IMR-90 (cell line): ENCODE measurements at regions not wholly inside any gene's neighbourhood (a gene's known extent, or its start where the extent isn't known, plus 50 kb on each side); places are given as distances from the start of the nearest gene placed in this dataset.

ENCODE experiments used
- ATAC-seq: fragments of 200-7000 bp; cut with Tn5 transposase; 2 replicates; pipeline ENCODE4 v1.9.1; 2020; ENCODE audit warnings: low read depth, mild to moderate bottlenecking, moderate library complexity
- BruUV-seq: library from RNA; stranded (reverse); fragments of 400-500 nt; replicated peaks from 2 replicates; lab custom pipeline; 2021; lab: Mats Ljungman, UMichigan
- CTCF ChIA-PET: fragments of 300-600 bp; formaldehyde crosslinking; extraction: SDS; loops from one replicate; lab custom pipeline; 2021; ENCODE audit warnings: antibody characterized with exemption; lab: Yijun Ruan, JAX
- POLR2A ChIA-PET: fragments of 300-600 bp; sonication (Branson Sonifier 250); formaldehyde crosslinking; loops from one replicate; lab custom pipeline; 2022; ENCODE audit warnings: antibody characterized with exemption; ENCODE audit not compliant: unreplicated experiment; lab: Charles Lee
- DNase-seq: peaks from one replicate; pipeline ENCODE4 v3.0.0; 2013
- H2AFZ ChIP-seq: replicated peaks from 2 replicates; pipeline ENCODE3; 2013; ENCODE audit warnings: low read length, mild to moderate bottlenecking; ENCODE audit not compliant: poor library complexity
- H2AK5ac ChIP-seq: 2 replicates; pipeline ENCODE4 v1.6.1; 2013; ENCODE audit warnings: low read depth, low read length, inconsistent platforms
- H2AK9ac ChIP-seq: replicated peaks from 2 replicates; pipeline ENCODE3; 2013; ENCODE audit warnings: mild to moderate bottlenecking, low read depth, low read length, moderate library complexity; ENCODE audit not compliant: poor library complexity
- H2BK120ac ChIP-seq: 2 replicates; pipeline ENCODE4 v1.6.1; 2013; ENCODE audit warnings: low read depth, low read length, inconsistent platforms
- H2BK15ac ChIP-seq: 3 replicates; pipeline ENCODE4 v1.6.1; 2013; ENCODE audit warnings: low read depth, low read length, inconsistent platforms
- H2BK20ac ChIP-seq: 2 replicates; pipeline ENCODE4 v1.6.1; 2013; ENCODE audit warnings: low read depth, mild to moderate bottlenecking, inconsistent platforms, low read length, moderate library complexity
- H2BK5ac ChIP-seq: 2 replicates; pipeline ENCODE4 v1.6.1; 2013; ENCODE audit warnings: mild to moderate bottlenecking, low read depth, low read length, inconsistent platforms; ENCODE audit not compliant: poor library complexity, severe bottlenecking
- H3K14ac ChIP-seq: replicated peaks from 2 replicates; pipeline ENCODE4 v1.6.1; 2013; ENCODE audit warnings: low read depth, low read length, inconsistent platforms
- H3K18ac ChIP-seq: 2 replicates; pipeline ENCODE4 v1.6.1; 2013; ENCODE audit warnings: low read depth, low read length, control low read depth
- H3K23ac ChIP-seq: 2 replicates; pipeline ENCODE4 v1.6.1; 2013; ENCODE audit warnings: low read depth, low read length, inconsistent platforms
- H3K27ac ChIP-seq: 2 replicates; pipeline ENCODE4 v1.5.1; 2013; ENCODE audit warnings: mild to moderate bottlenecking, control low read depth, low read length; ENCODE audit not compliant: insufficient read depth
- H3K27me3 ChIP-seq: 2 replicates; pipeline ENCODE4 v1.6.1; 2013; ENCODE audit warnings: low read length; ENCODE audit not compliant: control insufficient read depth, insufficient read depth
- H3K36me3 ChIP-seq: 2 replicates; pipeline ENCODE4 v1.6.1; 2013; ENCODE audit warnings: low read length, mixed read lengths; ENCODE audit not compliant: control insufficient read depth, insufficient read depth
- H3K4ac ChIP-seq: 2 replicates; pipeline ENCODE4 v1.6.1; 2013; ENCODE audit warnings: low read depth, low read length, inconsistent platforms
- H3K4me1 ChIP-seq: 2 replicates; pipeline ENCODE4 v1.6.1; 2013; ENCODE audit warnings: low read length, mixed read lengths; ENCODE audit not compliant: control insufficient read depth, insufficient read depth
- H3K4me2 ChIP-seq: 2 replicates; pipeline ENCODE4 v1.6.1; 2013; ENCODE audit warnings: low read depth, mild to moderate bottlenecking, control low read depth, low read length, moderate library complexity
- H3K4me3 ChIP-seq: 2 replicates; pipeline ENCODE4 v1.5.1; 2013; ENCODE audit warnings: low read depth, mild to moderate bottlenecking, control low read depth, low read length, moderate library complexity; ENCODE audit not compliant: insufficient read depth
- H3K56ac ChIP-seq: 2 replicates; pipeline ENCODE4 v1.6.1; 2013; ENCODE audit warnings: low read length, inconsistent platforms; ENCODE audit not compliant: insufficient read depth; ENCODE audit errors: extremely low read depth
- H3K79me1 ChIP-seq, 2 experiments: 2 replicates each; pipeline ENCODE4 v1.6.1; 2013; ENCODE audit warnings: low read length in 2 of 2, inconsistent platforms in 1 of 2, low read depth in 1 of 2
- H3K9ac ChIP-seq: 2 replicates; pipeline ENCODE4 v1.6.1; 2013; ENCODE audit warnings: low read depth, low read length, control low read depth
- H3K9me1 ChIP-seq: 2 replicates; pipeline ENCODE4 v1.6.1; 2013; ENCODE audit warnings: low read length, inconsistent platforms; ENCODE audit not compliant: insufficient read depth
- H3K9me3 ChIP-seq: 2 replicates; pipeline ENCODE4 v1.6.1; 2013; ENCODE audit warnings: low read length; ENCODE audit not compliant: control insufficient read depth, insufficient read depth
- H4K20me1 ChIP-seq: 2 replicates; pipeline ENCODE4 v1.6.1; 2013; ENCODE audit warnings: low read length, inconsistent platforms; ENCODE audit not compliant: insufficient read depth
- H4K5ac ChIP-seq: 2 replicates; pipeline ENCODE4 v1.6.1; 2013; ENCODE audit warnings: mild to moderate bottlenecking, low read depth, low read length, control low read depth
- H4K8ac ChIP-seq, 2 experiments: 2 replicates each; pipeline ENCODE4 v1.6.1; 2013; ENCODE audit warnings: low read depth in 2 of 2, low read length in 2 of 2, control low read depth in 1 of 2, inconsistent platforms in 1 of 2
- H4K91ac ChIP-seq: 2 replicates; pipeline ENCODE4 v1.6.1; 2013; ENCODE audit warnings: low read depth, low read length, inconsistent platforms; ENCODE audit not compliant: insufficient read depth
- BHLHE40 ChIP-seq: fragments of 150-350 bp; IDR thresholded peaks from 2 replicates; pipeline ENCODE4 v1.6.1; 2016; ENCODE audit warnings: mild to moderate bottlenecking, low read depth, low read length
- CEBPB ChIP-seq: IDR thresholded peaks from 2 replicates; pipeline ENCODE4 v1.6.1; 2012; ENCODE audit warnings: low read depth, low read length, improper control_type of control experiment
- CHD1 ChIP-seq: IDR thresholded peaks from 2 replicates; pipeline ENCODE4 v1.6.1; 2012; ENCODE audit warnings: low read depth, low read length, improper control_type of control experiment
- CTCF ChIP-seq: conservative IDR thresholded peaks from 2 replicates; pipeline ENCODE4 v1.5.1; 2012; ENCODE audit warnings: mild to moderate bottlenecking, low read depth, low read length, improper control_type of control experiment
- ELK1 ChIP-seq: fragments of 150-350 bp; IDR thresholded peaks from 2 replicates; pipeline ENCODE4 v1.6.1; 2016; ENCODE audit warnings: low read depth, mild to moderate bottlenecking, low read length, moderate library complexity, borderline replicate concordance
- FOS ChIP-seq: fragments of 150-350 bp; IDR thresholded peaks from 2 replicates; pipeline ENCODE4 v1.6.1; 2016; ENCODE audit warnings: low read depth, low read length
- MAFK ChIP-seq: IDR thresholded peaks from 2 replicates; pipeline ENCODE4 v1.6.1; 2012; ENCODE audit warnings: low read depth, low read length, improper control_type of control experiment
- MAZ ChIP-seq: IDR thresholded peaks from 2 replicates; pipeline ENCODE4 v1.6.1; 2012; ENCODE audit warnings: low read depth, mild to moderate bottlenecking, low read length, improper control_type of control experiment, moderate library complexity, borderline replicate concordance
- MXI1 ChIP-seq: IDR thresholded peaks from 2 replicates; pipeline ENCODE4 v1.6.1; 2012; ENCODE audit warnings: low read depth, mild to moderate bottlenecking, low read length, moderate library complexity, borderline replicate concordance
- NFE2L2 ChIP-seq: fragments of 150-350 bp; IDR thresholded peaks from 2 replicates; pipeline ENCODE4 v1.6.1; 2016; ENCODE audit warnings: low read depth, mild to moderate bottlenecking, low read length
- POLR2A ChIP-seq: IDR thresholded peaks from 2 replicates; pipeline ENCODE4 v1.6.1; 2012; ENCODE audit warnings: mild to moderate bottlenecking, low read depth, low read length
- RAD21 ChIP-seq: IDR thresholded peaks from 2 replicates; pipeline ENCODE4 v1.6.1; 2012; ENCODE audit warnings: low read length, improper control_type of control experiment
- RCOR1 ChIP-seq: IDR thresholded peaks from 2 replicates; pipeline ENCODE4 v1.6.1; 2012; ENCODE audit warnings: mild to moderate bottlenecking, low read length, improper control_type of control experiment; ENCODE audit not compliant: insufficient replicate concordance
- RFX5 ChIP-seq: IDR thresholded peaks from 2 replicates; pipeline ENCODE4 v1.8.0; 2012; ENCODE audit warnings: low read depth, mild to moderate bottlenecking, low read length, moderate library complexity
- SMC3 ChIP-seq: fragments of 150-350 bp; IDR thresholded peaks from 2 replicates; pipeline ENCODE4 v1.6.1; 2016; ENCODE audit warnings: low read depth, mild to moderate bottlenecking, antibody characterized with exemption, low read length, moderate library complexity
- USF2 ChIP-seq: fragments of 150-350 bp; IDR thresholded peaks from 2 replicates; pipeline ENCODE4 v1.6.1; 2017; ENCODE audit warnings: mild to moderate bottlenecking, antibody characterized with exemption, low read length, low read depth
- WGBS, 2 experiments: methylation state at CpG; one replicate each; pipeline versions ENCODE4 v1.1.5 to v1.1.7; 2013; ENCODE audit warnings: missing lambda C conversion rate in 2 of 2; ENCODE audit not compliant: insufficient read length in 1 of 2; ENCODE audit errors: extremely low coverage in 2 of 2; 5-methylcytosine and 5-hydroxymethylcytosine counted together
- dilution Hi-C: fragments of 300-500 bp; cut with HindIII; formaldehyde crosslinking; loops from one replicate; pipeline ENCODE4 v1.14.3; 2018; ENCODE audit warnings: low sequenced_read_pairs; ENCODE audit not compliant: unreplicated experiment
- in situ Hi-C: fragments of 300-500 bp; cut with MboI; formaldehyde crosslinking; loops from 3 replicates; pipeline ENCODE4 v1.14.3; 2019; ENCODE audit warnings: low sequenced_read_pairs, inconsistent platforms, mixed read lengths
- intact Hi-C: fragments of 100-400 bp; cut with micrococcal nuclease; formaldehyde crosslinking; loops from 2 replicates; pipeline ENCODE4 v1.10.0; 2022

GRCh38 chr2:228283491-228284171 lies 102.1 kb upstream of the SPHKAP start:
- no CpG with 5 or more reads among the region's 3 CpGs for WGBS, 2 experiments
- no peak overlapping the region for H3K4me2 ChIP-seq
- H2BK5ac ChIP-seq = no peak overlapping the region
- no peak overlapping the region for H3K4ac ChIP-seq
- no peak overlapping the region for H3K23ac ChIP-seq
- in situ Hi-C loops = no loop called here
- H2BK20ac ChIP-seq = no peak overlapping the region
- H3K9me1 ChIP-seq = no peaks in the 10 kb centered on the region
- H3K18ac ChIP-seq = no peak overlapping the region
- H3K27me3 ChIP-seq = no peaks in the 10 kb centered on the region
- no peaks in the 10 kb centered on the region for H3K4me1 ChIP-seq
- ATAC-seq (no peak), DNase-seq (no peak)
- H4K5ac ChIP-seq = no peak overlapping the region
- H3K9ac ChIP-seq = no peak overlapping the region
- intact Hi-C loops = no loop called here
- TF ChIP-seq RFX5 = no peak
- TF ChIP-seq USF2 = no peak
- TF ChIP-seq CTCF = no peak
- TF ChIP-seq ELK1 = no peak
- no peak for TF ChIP-seq MAZ
- TF ChIP-seq CEBPB = no peak
- TF ChIP-seq SMC3 = no peak
- no peak for TF ChIP-seq POLR2A
- no peak for TF ChIP-seq NFE2L2
- TF ChIP-seq BHLHE40 = no peak
- TF ChIP-seq FOS = no peak
- no peak for TF ChIP-seq MAFK
- TF ChIP-seq MXI1 = no peak
- no peak for TF ChIP-seq RAD21
- no peak for TF ChIP-seq RCOR1
- no peak for TF ChIP-seq CHD1
- no peaks in the 10 kb centered on the region for H4K20me1 ChIP-seq
- no peak overlapping the region for H2BK120ac ChIP-seq
- no peaks in the 10 kb centered on the region for H3K36me3 ChIP-seq
- POLR2A ChIA-PET = no interaction called here
- H4K8ac ChIP-seq = no peak overlapping the region
- H2AFZ ChIP-seq = no peak overlapping the region
- peaks cover 2% of the 10 kb centered on the region; the same call in 1 of the 2 replicates for H3K9me3 ChIP-seq
- no peak overlapping the region for H4K91ac ChIP-seq
- no peak overlapping the region for H3K56ac ChIP-seq
- no peak overlapping the region for H3K14ac ChIP-seq
- BruUV-seq = no TSS peak
- no peak overlapping the region for H3K27ac ChIP-seq
- dilution Hi-C loops = no loop called here
- H2BK15ac ChIP-seq = no peak overlapping the region
- no peak overlapping the region for H3K4me3 ChIP-seq
- no peak overlapping the region for H2AK9ac ChIP-seq
- CTCF ChIA-PET = no interaction called here
- no peak overlapping the region for H2AK5ac ChIP-seq
- no peaks in the 10 kb centered on the region for H3K79me1 ChIP-seq
